ENCODE measurements at regions not wholly inside any gene's neighbourhood (a gene's known extent, or its start where the extent isn't known, plus 50 kb on each side); places are given as distances from the start of the nearest gene placed in this dataset.
"Not testable (repeated sequence)": the region's sequence is repeated elsewhere in the genome, so short reads cannot be mapped to it uniquely, and the experiment has no call there.

DNA sequence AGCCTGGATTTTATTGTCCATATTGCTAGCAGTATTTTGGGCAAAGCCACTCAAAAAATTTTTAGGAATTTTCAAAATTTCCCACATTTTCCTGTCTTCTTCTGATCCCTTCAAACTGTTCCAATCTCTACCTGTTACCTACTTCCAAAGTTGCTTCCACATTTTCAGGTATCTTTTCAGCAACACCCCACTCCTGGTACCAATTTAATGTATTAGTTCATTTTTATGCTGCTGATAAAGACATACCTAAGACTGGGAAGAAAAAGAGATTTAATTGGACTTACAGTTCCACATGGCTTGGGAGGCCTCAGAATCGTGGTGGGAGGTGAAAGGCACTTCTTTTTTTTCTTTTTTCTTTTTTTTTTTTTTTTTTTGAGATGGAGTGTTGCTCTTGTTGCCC is 73.6 kb upstream of the COL1A2 start:
- not testable (repeated sequence) for TF ChIP-seq POLR2A, CTCF (IDR thresholded peaks at IDR 0.05)

Measured in sigmoid colon (tissue), 3 donors.